GM18507 (cell line): ENCODE measurements at regions not wholly inside any gene's neighbourhood (a gene's known extent, or its start where the extent isn't known, plus 50 kb on each side); places are given as distances from the start of the nearest gene placed in this dataset.
A peak's percentile ranks its signal among the peaks of the same experiment; 100 is the strongest.
"Not testable (repeated sequence)": the region's sequence is repeated elsewhere in the genome, so short reads cannot be mapped to it uniquely, and the experiment has no call there.

ENCODE experiments used
- DNase-seq: peaks from one replicate; pipeline ENCODE4 v3.0.0; 2011; ENCODE audit warnings: low read depth; ENCODE audit not compliant: insufficient read length; ENCODE audit errors: extremely low spot score
- FAIRE-seq: peaks from 2 replicates; lab custom pipeline; 2011; peaks lifted over from hg19 to GRCh38; lab: Jason Lieb, UNC

- FAIRE-seq (no peak), DNase-seq (no peak)
Measured at GRCh38 chr18:49731860-49732311, 81.4 kb downstream of the ACAA2 start.

- no peak for DNase-seq
- no peak for FAIRE-seq
Measured at GRCh38 chr18:49731421-49731841, 81.9 kb downstream of the ACAA2 start.

GRCh38 chr18:49730951-49731391, 82.4 kb downstream of the ACAA2 start:
- DNase-seq (no peak), FAIRE-seq (no peak)

GRCh38 chr18:49728542-49728941, 84.8 kb downstream of the ACAA2 start:
- peak; percentile 29 for DNase-seq
- FAIRE-seq, result peak; percentile 61

GRCh38 chr18:49727816-49728215, 85.5 kb downstream of the ACAA2 start:
- no peak for DNase-seq
- FAIRE-seq, result no peak

- FAIRE-seq (no peak), DNase-seq (no peak)
Measured at GRCh38 chr18:49726675-49726963, 86.7 kb downstream of the ACAA2 start.

- FAIRE-seq, result no peak
Measured at GRCh38 chr18:49725809-49726674, 87.3 kb downstream of the ACAA2 start.

GRCh38 chr18:49723648-49724180, 89.6 kb downstream of the ACAA2 start:
- DNase-seq (no peak), FAIRE-seq (peak; percentile 51)

More at GRCh38 chr18:49725809-49726674, 87.3 kb downstream of the ACAA2 start:
- no peak for DNase-seq

- FAIRE-seq (no peak), DNase-seq (no peak)
Measured at GRCh38 chr18:49722477-49722876, 90.9 kb downstream of the ACAA2 start.

- DNase-seq (no peak), FAIRE-seq (no peak)
Measured at GRCh38 chr18:49721981-49722380, 91.4 kb downstream of the ACAA2 start.

- DNase-seq, FAIRE-seq: not testable (repeated sequence)
Measured at GRCh38 chr18:49720944-49721343, 92.4 kb downstream of the ACAA2 start.

- FAIRE-seq, result no peak
Measured at GRCh38 chr18:49717617-49718016, 95.7 kb downstream of the ACAA2 start.

GRCh38 chr18:49716035-49716434, 97.3 kb downstream of the ACAA2 start:
- no peak for DNase-seq
- no peak for FAIRE-seq

More at GRCh38 chr18:49717617-49718016, 95.7 kb downstream of the ACAA2 start:
- no peak for DNase-seq

GRCh38 chr18:49709347-49709690, 104.0 kb downstream of the ACAA2 start:
- DNase-seq (no peak), FAIRE-seq (no peak)

GRCh38 chr18:49708662-49709346, 104.5 kb downstream of the ACAA2 start:
- DNase-seq (no peak), FAIRE-seq (no peak)

- FAIRE-seq, result no peak
- no peak for DNase-seq
Measured at GRCh38 chr18:49707599-49707998, 105.7 kb downstream of the ACAA2 start.

GRCh38 chr18:49704334-49704733, 109.0 kb downstream of the ACAA2 start:
- FAIRE-seq (no peak), DNase-seq (no peak)

GRCh38 chr18:49701190-49701589, 112.1 kb downstream of the ACAA2 start:
- FAIRE-seq (no peak), DNase-seq (no peak)

GRCh38 chr18:49699303-49699702, 114.0 kb downstream of the ACAA2 start:
- FAIRE-seq (no peak), DNase-seq (no peak)

GRCh38 chr18:49698525-49699025, 114.8 kb downstream of the ACAA2 start:
- FAIRE-seq (no peak), DNase-seq (no peak)
